ENCODE measurements at regions not wholly inside any gene's neighbourhood (a gene's known extent, or its start where the extent isn't known, plus 50 kb on each side); places are given as distances from the start of the nearest gene placed in this dataset.

DNA sequence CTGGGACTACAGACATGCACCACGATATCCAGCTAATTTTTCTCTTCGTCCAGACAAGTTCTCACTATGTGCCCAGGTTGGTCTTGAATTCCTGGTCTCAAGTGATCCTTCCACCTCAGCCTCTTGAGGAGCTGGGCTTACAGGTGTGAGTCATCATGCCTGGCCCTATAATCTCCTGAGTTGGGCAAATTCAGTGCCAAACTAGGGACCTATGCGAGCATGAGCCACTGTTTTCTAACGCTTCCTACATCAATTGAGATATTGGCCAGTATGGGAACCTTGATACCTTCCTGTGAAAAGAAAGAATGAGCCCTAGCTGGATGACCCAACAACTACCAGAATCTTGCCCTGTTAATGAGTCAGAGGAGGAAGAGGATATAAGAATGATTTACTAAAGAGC, 585.2 kb downstream of the C12orf50 start:
- H3K9me3 ChIP-seq, result no peaks in the 10 kb centered on the region
- H3K27me3 ChIP-seq (replicated peaks; ENCODE audit: insufficient read depth), result no peaks in the 10 kb centered on the region
- TF ChIP-seq POLR2AphosphoS5 (IDR thresholded peaks at IDR 0.05), result no peak
- no peak for TF ChIP-seq POLR2A (IDR thresholded peaks at IDR 0.05)
- TF ChIP-seq, protein P1, sequence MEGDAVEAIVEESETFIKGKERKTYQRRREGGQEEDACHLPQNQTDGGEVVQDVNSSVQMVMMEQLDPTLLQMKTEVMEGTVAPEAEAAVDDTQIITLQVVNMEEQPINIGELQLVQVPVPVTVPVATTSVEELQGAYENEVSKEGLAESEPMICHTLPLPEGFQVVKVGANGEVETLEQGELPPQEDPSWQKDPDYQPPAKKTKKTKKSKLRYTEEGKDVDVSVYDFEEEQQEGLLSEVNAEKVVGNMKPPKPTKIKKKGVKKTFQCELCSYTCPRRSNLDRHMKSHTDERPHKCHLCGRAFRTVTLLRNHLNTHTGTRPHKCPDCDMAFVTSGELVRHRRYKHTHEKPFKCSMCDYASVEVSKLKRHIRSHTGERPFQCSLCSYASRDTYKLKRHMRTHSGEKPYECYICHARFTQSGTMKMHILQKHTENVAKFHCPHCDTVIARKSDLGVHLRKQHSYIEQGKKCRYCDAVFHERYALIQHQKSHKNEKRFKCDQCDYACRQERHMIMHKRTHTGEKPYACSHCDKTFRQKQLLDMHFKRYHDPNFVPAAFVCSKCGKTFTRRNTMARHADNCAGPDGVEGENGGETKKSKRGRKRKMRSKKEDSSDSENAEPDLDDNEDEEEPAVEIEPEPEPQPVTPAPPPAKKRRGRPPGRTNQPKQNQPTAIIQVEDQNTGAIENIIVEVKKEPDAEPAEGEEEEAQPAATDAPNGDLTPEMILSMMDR (IDR thresholded peaks at IDR 0.05), result no peak
- H3K4me1 ChIP-seq (replicated peaks), result no peaks in the 10 kb centered on the region
- intact Hi-C loops (cut with DNase I), result no loop called here
- H3K4me3 ChIP-seq, result no peak overlapping the region
- WGBS, result 84% methylated on average over 4 of the region's 4 CpGs
- no peaks in the 10 kb centered on the region for H3K36me3 ChIP-seq
- no peak for DNase-seq (ENCODE audit: low spot score)
- no peak overlapping the region for H3K27ac ChIP-seq

DNA sequence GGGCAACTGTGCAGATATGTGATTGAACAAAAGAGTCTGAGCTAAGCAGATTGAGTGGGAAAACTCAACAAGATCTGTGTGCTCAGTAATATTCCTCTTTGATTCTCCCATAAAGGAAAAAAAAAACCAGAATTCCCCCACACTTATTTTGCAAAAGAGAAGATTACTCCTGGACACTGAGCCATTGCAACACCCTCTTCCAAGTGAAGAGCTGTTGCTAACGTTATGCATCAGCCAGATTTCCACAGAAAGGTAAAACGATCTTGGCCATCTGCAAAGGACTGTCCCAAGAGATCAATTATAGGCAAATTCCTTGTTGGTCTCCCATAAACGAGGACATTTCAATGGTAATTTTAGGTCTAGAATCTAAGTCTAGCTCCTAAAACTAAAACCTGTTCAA, 587.7 kb downstream of the C12orf50 start:
- 75% methylated on average over 3 of the region's 3 CpGs for WGBS
- no peak overlapping the region for H3K27ac ChIP-seq
- no peak overlapping the region for H3K4me3 ChIP-seq
- no peaks in the 10 kb centered on the region for H3K9me3 ChIP-seq
- no peaks in the 10 kb centered on the region for H3K4me1 ChIP-seq (replicated peaks)
- no peaks in the 10 kb centered on the region for H3K36me3 ChIP-seq
- DNase-seq (ENCODE audit: low spot score), result no peak
- intact Hi-C loops (cut with DNase I), result no loop called here
- TF ChIP-seq POLR2A (IDR thresholded peaks at IDR 0.05) (no peak), POLR2AphosphoS5 (IDR thresholded peaks at IDR 0.05) (no peak)
- TF ChIP-seq, protein P1 (IDR thresholded peaks at IDR 0.05), result no peak
- H3K27me3 ChIP-seq (replicated peaks; ENCODE audit: insufficient read depth), result no peaks in the 10 kb centered on the region

DNA sequence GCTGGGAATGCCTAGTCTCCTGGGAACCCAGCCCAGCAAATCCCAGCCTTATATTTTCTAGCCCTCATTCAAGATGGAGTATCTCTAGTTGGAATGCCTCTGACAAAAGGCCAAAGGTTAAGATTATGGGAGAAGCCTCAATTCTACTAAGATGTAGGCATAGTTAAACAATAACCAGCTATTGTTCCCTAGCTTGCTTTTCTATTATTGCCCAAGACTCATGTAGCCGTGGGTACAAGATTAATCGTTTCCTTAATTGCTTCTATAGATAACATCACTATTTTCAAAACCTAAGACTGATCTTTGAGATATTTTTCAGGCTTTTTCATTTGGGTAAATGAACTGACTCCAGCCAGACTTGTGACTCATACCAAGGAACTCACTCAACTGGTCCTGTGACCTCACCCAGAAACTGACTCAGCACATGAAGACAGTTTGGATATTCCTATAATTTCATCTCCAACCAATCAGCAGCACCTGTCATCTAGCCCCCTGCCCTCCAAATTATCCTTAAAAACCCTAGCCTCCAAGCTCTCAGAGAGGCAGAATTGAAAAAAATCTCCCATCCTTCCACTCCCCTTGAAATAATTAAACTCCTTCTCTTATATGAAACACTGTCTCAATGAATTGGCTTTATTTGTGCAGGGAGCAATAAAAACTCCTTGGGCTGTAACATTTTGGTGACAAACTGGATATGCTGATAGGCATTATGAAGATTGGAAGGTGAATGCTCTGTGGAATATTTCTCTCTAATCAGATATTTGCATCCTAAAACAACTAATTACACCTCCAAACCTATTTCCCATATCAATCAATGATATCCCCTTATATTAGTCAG, 589.0 kb downstream of the C12orf50 start:
- no peak overlapping the region for H3K27ac ChIP-seq
- no peaks in the 10 kb centered on the region for H3K9me3 ChIP-seq
- TF ChIP-seq, protein P1 (IDR thresholded peaks at IDR 0.05), result no peak
- TF ChIP-seq POLR2AphosphoS5 (IDR thresholded peaks at IDR 0.05), result peak; percentile 34
- no peaks in the 10 kb centered on the region for H3K4me1 ChIP-seq (replicated peaks)
- intact Hi-C loops (cut with DNase I), result no loop called here
- no peaks in the 10 kb centered on the region for H3K27me3 ChIP-seq (replicated peaks; ENCODE audit: insufficient read depth)
- H3K4me3 ChIP-seq, result no peak overlapping the region
- 7% methylated on average over 2 of the region's 2 CpGs for WGBS
- no peaks in the 10 kb centered on the region for H3K36me3 ChIP-seq
- peak; percentile 54 for DNase-seq (ENCODE audit: low spot score)

DNA sequence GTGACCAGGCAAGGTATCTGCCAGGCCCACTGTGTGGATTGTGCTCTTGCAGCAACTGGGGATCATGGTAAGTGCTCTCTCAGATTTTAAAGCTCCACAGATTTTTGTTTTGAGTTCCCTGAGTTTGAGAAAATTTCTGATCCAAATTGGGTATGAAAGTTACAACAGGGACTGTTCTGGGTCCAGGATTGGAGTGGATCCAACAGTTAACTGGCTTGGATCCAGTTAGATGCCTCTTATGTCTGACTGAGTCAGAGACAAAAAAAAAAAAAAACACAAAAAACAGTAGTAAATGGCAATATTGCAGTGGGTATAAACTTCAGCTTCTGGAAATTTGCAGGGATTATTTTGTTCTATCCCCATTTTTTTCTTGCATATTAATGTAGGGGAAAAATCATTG, 598.8 kb downstream of the C12orf50 start:
- no peak overlapping the region for H3K4me3 ChIP-seq
- no peaks in the 10 kb centered on the region for H3K9me3 ChIP-seq
- H3K4me1 ChIP-seq (replicated peaks), result no peaks in the 10 kb centered on the region
- H3K27ac ChIP-seq, result no peak overlapping the region
- H3K36me3 ChIP-seq, result no peaks in the 10 kb centered on the region
- no peaks in the 10 kb centered on the region for H3K27me3 ChIP-seq (replicated peaks; ENCODE audit: insufficient read depth)
- no peak for TF ChIP-seq POLR2AphosphoS5 (IDR thresholded peaks at IDR 0.05)
- TF ChIP-seq, protein P1 (IDR thresholded peaks at IDR 0.05), result no peak
- no peak for TF ChIP-seq POLR2A (IDR thresholded peaks at IDR 0.05)
- DNase-seq (ENCODE audit: low spot score), result no peak
- intact Hi-C loops (cut with DNase I), result no loop called here

DNA sequence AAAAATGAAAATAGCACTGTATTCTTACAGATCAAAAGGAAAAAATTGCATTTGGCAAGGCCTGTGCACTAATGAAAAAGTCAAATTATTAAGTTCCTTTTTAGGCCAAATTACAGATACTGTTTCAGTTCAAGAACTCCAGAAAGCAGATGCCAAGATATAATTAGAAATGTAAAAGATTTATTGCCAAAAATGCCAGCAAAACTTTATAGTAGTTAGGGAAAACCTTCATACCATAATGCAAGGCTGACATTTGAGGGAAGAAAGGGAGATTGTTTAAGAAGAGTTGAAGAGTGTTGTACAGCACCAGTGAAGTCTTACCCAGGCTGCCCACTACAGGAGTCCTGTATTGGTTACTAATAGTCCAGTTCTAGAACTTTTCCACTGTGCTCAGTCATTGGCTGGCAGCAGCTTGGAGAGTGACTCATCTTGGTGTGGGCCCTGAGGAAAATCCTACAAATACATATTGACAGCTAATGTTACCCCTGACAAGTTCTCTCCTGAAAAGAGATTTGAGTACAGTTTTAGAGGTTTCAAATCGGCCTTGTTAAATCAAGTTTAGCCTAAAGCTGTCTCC, 600.4 kb downstream of the C12orf50 start:
- TF ChIP-seq POLR2A (IDR thresholded peaks at IDR 0.05) (no peak), POLR2AphosphoS5 (IDR thresholded peaks at IDR 0.05) (no peak)
- Histone ChIP-seq H3K36me3 (no peaks in the 10 kb centered on the region), H3K4me3 (no peak overlapping the region), H3K9me3 (no peaks in the 10 kb centered on the region), H3K4me1 (replicated peaks) (no peaks in the 10 kb centered on the region), H3K27ac (no peak overlapping the region), H3K27me3 (replicated peaks; ENCODE audit: insufficient read depth) (no peaks in the 10 kb centered on the region)
- intact Hi-C loops (cut with DNase I), result no loop called here
- no peak for DNase-seq (ENCODE audit: low spot score)
- WGBS, result 45% methylated on average over 1 of the region's 1 CpG

All from prostate gland (tissue), 2 donors.